ENCODE measurements at regions not wholly inside any gene's neighbourhood (a gene's known extent, or its start where the extent isn't known, plus 50 kb on each side); places are given as distances from the start of the nearest gene placed in this dataset.

DNA sequence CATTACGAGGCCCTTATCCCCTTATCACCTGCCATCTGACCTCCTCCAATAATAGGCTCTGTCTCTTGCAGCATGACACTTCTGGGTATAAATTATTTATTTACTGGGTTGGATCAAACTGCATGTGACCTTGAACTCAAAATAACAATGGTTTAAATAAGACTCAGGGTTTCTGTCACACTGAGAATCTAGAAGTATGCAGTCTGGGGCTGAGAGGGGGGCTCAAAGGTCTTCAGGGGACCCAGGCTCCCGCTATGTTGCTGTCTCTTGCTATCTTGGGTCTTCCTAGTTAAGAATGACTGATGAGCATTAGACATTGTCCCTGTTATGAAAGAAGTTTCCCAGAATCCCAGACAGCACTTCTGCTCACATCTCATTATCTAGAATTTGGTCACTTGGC, 133.5 kb downstream of the URB2 start:
- TF ChIP-seq, protein P1, sequence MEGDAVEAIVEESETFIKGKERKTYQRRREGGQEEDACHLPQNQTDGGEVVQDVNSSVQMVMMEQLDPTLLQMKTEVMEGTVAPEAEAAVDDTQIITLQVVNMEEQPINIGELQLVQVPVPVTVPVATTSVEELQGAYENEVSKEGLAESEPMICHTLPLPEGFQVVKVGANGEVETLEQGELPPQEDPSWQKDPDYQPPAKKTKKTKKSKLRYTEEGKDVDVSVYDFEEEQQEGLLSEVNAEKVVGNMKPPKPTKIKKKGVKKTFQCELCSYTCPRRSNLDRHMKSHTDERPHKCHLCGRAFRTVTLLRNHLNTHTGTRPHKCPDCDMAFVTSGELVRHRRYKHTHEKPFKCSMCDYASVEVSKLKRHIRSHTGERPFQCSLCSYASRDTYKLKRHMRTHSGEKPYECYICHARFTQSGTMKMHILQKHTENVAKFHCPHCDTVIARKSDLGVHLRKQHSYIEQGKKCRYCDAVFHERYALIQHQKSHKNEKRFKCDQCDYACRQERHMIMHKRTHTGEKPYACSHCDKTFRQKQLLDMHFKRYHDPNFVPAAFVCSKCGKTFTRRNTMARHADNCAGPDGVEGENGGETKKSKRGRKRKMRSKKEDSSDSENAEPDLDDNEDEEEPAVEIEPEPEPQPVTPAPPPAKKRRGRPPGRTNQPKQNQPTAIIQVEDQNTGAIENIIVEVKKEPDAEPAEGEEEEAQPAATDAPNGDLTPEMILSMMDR (IDR thresholded peaks at IDR 0.05; ENCODE audit: low read depth, low read length, missing control alignments) = no peak
- H3K4me3 ChIP-seq (ENCODE audit: low read depth, low read length) = no peak overlapping the region
- no peak for DNase-seq (ENCODE audit: low read depth)

DNA sequence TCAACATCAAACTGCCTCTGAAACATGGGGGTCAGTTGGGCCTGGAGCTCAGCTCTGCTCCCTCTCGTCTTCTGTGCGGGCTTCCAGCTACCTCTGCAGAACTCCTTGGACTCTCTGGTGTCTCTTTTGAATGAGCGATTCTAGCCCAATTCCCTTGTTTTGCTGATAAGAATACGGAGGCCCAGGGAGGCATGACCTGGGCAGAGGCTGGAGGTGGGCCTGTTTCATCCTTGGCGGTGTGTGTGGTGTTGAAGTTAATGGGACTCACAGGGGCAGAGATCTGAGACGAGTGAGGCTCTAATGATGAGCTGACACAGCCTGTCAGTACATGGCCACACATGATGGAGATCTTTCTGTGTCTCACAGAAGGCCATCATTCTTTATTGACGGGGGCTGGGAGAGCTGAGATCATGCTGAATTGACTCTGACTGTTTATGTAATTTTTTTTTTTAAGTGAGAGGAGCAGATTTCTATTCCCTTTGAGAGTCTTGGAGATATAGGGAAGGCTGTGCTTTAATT, 134.5 kb downstream of the URB2 start:
- no peak overlapping the region for H3K4me3 ChIP-seq (ENCODE audit: low read depth, low read length)
- TF ChIP-seq, protein P1 (IDR thresholded peaks at IDR 0.05; ENCODE audit: low read depth, low read length, missing control alignments) = no peak
- no peak for DNase-seq (ENCODE audit: low read depth)

DNA sequence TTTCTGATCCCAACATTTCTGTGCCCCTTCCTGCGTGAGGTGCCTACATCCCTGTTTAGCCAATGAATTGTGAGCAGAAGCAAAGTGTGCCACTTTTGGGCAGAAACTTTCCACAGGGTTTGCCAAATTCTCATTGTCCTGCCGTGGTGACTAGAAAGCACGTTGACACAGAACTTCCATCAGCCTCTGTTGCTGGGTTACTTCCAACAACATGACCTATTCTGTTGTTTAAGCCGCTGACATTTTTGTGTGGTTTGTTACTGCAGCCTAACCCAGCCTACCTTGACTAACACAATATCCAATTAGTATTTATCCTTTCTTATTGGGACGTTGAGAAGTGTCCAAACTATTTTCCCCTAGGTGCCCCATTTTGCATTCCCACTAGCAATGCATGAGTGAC, 136.8 kb downstream of the URB2 start:
- H3K4me3 ChIP-seq (ENCODE audit: low read depth, low read length) = no peak overlapping the region
- TF ChIP-seq, protein P1 (IDR thresholded peaks at IDR 0.05; ENCODE audit: low read depth, low read length, missing control alignments) = no peak
- DNase-seq (ENCODE audit: low read depth) = no peak

DNA sequence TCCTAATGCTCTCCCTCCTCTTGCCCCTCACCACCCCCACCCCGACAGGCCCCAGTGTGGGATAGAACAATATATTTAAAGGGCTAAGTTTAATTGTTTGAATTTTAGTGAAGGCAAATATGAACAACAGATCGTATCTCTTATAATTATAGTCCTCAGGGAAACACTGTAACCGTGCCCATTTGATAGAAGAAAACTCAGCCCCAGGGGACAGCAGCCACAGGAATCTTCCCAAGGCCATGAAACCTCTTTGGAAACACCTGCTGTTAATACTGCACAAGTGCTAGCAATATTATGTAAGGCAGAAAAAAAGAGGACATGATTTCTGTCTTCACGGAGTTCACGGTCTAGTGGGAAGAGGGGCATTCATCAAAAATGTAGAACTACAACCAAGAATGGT, 142.2 kb downstream of the URB2 start:
- H3K4me3 ChIP-seq (ENCODE audit: low read depth, low read length) = no peak overlapping the region
- DNase-seq (ENCODE audit: low read depth) = no peak
- TF ChIP-seq, protein P1 (IDR thresholded peaks at IDR 0.05; ENCODE audit: low read depth, low read length, missing control alignments) = no peak

DNA sequence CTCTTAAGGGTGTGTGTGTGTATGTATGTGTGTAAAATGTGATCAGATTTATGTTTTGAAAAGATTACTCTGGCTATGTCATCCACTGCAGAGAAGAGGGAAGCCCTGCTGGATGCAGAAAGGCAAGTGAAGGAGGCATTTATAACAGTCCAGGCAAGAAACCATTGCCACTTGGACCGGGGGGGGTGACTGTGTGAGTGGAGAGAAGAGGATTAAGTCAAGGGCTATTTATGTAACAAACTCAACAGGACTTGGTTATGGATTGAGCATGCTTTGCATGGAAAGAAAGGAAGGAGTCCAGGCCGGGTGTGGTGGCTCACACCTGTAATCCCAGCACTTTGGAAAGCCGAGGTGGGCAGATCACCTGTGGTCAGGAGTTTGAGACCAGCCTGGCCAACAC, 143.0 kb downstream of the URB2 start:
- TF ChIP-seq, protein P1 (IDR thresholded peaks at IDR 0.05; ENCODE audit: low read depth, low read length, missing control alignments) = no peak
- no peak for DNase-seq (ENCODE audit: low read depth)
- no peak overlapping the region for H3K4me3 ChIP-seq (ENCODE audit: low read depth, low read length)

DNA sequence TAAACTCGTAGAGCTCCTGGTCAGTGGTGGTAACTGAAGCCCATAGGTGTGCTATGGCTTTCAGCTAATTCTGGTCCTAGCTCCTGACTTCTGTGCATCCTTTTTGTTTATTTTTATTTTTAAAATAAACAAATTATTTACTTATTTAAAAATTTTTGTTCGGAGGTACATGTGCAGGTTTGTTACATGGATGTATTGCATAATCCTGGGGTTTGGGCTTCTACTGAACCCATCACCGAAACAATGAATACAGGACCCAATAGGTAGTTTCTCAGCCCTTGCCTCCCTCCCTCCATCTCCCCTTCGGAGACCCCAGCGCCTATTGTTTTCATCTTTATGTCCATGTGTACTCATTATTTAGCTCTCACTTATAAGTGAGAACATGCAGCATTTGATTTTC, 143.8 kb downstream of the URB2 start:
- H3K4me3 ChIP-seq (ENCODE audit: low read depth, low read length) = no peak overlapping the region
- TF ChIP-seq, protein P1 (IDR thresholded peaks at IDR 0.05; ENCODE audit: low read depth, low read length, missing control alignments) = no peak
- DNase-seq (ENCODE audit: low read depth) = no peak

DNA sequence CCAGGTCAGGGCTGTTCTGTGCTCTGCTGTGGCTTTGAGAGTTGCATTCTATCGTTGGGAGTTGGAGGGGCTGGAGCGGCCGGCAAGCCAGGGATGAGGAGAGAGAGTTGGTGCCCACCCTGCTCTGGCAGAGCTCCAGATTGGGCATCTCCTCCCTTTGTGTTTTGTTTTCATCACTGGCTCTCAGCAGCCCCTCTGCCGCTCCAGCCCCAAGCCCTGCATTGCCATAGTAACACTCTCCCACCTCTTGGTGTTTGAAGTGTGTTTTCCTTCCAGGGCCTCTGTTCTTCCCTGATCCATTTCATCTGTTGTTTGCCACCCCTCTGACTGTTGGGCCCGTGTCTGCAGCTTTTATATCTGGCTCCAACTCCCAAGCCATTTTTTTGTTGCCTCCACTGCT, 152.7 kb downstream of the URB2 start:
- TF ChIP-seq, protein P1 (IDR thresholded peaks at IDR 0.05; ENCODE audit: low read depth, low read length, missing control alignments) = no peak
- no peak overlapping the region for H3K4me3 ChIP-seq (ENCODE audit: low read depth, low read length)
- no peak for DNase-seq (ENCODE audit: low read depth)

Data from GM12864 (cell line).